ENCODE measurements at regions not wholly inside any gene's neighbourhood (a gene's known extent, or its start where the extent isn't known, plus 50 kb on each side); places are given as distances from the start of the nearest gene placed in this dataset.

DNA sequence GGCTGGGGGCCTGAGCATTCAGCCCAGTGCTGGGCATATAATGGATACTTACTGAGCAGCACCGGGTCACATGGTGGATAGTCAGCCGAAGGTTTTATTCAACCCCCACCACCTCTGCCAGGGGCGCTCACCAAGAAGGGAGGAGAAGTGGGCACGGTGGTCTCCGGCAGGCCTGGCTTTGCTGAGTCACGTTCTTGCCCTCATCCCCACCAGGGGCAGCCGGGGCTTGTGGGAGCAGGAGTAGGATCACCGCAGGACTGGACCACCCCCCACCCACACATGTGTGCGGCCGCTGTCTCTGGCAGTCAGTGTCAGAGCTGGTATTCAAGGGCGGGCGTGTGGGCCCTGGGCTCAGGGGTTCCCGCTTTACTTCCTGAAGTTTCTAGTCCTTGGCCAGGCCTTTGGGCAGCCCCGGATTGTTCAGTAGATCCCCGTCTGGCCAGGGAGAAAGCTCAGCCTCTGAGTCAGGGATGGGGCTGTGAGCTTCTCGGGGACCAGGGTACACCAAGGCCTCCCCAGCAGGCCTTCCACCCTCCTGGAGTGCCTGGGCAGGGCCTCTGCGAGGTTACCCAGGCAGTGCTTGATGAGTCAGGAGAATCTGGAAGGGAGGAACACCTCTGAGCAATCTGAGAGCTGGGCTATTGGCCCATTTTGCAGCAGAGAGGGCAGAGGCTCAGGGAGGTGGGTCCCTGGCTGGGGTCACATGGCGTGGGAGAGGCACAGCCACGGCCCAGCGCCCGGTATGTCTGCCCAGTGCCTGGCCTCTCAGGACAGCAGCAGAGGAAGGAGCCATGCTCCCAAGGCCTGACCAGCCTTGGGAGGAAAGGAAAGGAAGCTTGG is 60.6 kb downstream of the RTL6 start:
- 84% methylated on average over 13 of the region's 21 CpGs for WGBS (ENCODE audit: low lambda C conversion rate)
- ChIA-PET POLR2A (no interaction called here), CTCF (interaction anchor here (1.0 to 1.2 kb wide), 2 partner anchors 11 to 444 kb away, joined by 3 to 5 read pairs; no protein-coding TSS in a partner anchor)
- no peaks in the 10 kb centered on the region for H3F3A ChIP-seq (replicated peaks; ENCODE audit: insufficient read depth)
- no peak overlapping the region for H3K4me2 ChIP-seq
- no peak for DNase-seq
- no peaks in the 10 kb centered on the region for H4K20me1 ChIP-seq (ENCODE audit: insufficient read depth)
- H3K27me3 ChIP-seq (ENCODE audit: insufficient read depth) = no peaks in the 10 kb centered on the region
- H2AFZ ChIP-seq (ENCODE audit: low read depth) = no peak overlapping the region
- no peak overlapping the region for H3K27ac ChIP-seq (ENCODE audit: low read depth in 2 of 2, low read length in 1 of 2)
- no peaks in the 10 kb centered on the region for H3K9me2 ChIP-seq
- H3K9ac ChIP-seq = no peak overlapping the region
- H3K4me1 ChIP-seq (ENCODE audit: control insufficient read depth in 1 of 2, insufficient read depth in 2 of 2, low read depth in 1 of 2, low read length in 1 of 2) = no peaks in the 10 kb centered on the region
- H3K4me3 ChIP-seq (ENCODE audit: low read depth in 2 of 2, low read length in 1 of 2) = no peak overlapping the region
- no peaks in the 10 kb centered on the region for H3K9me3 ChIP-seq
- H3K79me2 ChIP-seq (ENCODE audit: insufficient read depth) = no peaks in the 10 kb centered on the region
- no peak for TF ChIP-seq RXRA (IDR thresholded peaks at IDR 0.05; ENCODE audit: borderline replicate concordance, low read depth)
- no peak for TF ChIP-seq MAX (IDR thresholded peaks at IDR 0.05; ENCODE audit: low read depth)
- no peak for TF ChIP-seq FOXJ3 (CRISPR knock-in tag; IDR thresholded peaks at IDR 0.05)
- TF ChIP-seq GATA2 (CRISPR knock-in tag; IDR thresholded peaks at IDR 0.05) = no peak
- no peak for TF ChIP-seq TAF1 (IDR thresholded peaks at IDR 0.05; ENCODE audit: borderline replicate concordance, low read depth, low read length)
- no peak for TF ChIP-seq ZBTB33 (IDR thresholded peaks at IDR 0.05; ENCODE audit: borderline replicate concordance, low read depth)
- no peak for TF ChIP-seq FOXM1 (IDR thresholded peaks at IDR 0.05; ENCODE audit: low read depth)
- no peak for TF ChIP-seq CHD2 (IDR thresholded peaks at IDR 0.05; ENCODE audit: low read length, partially characterized antibody)
- no peak for TF ChIP-seq TCF12 (IDR thresholded peaks at IDR 0.05)
- TF ChIP-seq GABPA (IDR thresholded peaks at IDR 0.05; ENCODE audit: low read depth) = no peak
- no peak for TF ChIP-seq POLR2AphosphoS5 (IDR thresholded peaks at IDR 0.05; ENCODE audit: low read depth, low read length)
- no peak for TF ChIP-seq NFIC (IDR thresholded peaks at IDR 0.05; ENCODE audit: borderline replicate concordance)
- TF ChIP-seq, protein P1, sequence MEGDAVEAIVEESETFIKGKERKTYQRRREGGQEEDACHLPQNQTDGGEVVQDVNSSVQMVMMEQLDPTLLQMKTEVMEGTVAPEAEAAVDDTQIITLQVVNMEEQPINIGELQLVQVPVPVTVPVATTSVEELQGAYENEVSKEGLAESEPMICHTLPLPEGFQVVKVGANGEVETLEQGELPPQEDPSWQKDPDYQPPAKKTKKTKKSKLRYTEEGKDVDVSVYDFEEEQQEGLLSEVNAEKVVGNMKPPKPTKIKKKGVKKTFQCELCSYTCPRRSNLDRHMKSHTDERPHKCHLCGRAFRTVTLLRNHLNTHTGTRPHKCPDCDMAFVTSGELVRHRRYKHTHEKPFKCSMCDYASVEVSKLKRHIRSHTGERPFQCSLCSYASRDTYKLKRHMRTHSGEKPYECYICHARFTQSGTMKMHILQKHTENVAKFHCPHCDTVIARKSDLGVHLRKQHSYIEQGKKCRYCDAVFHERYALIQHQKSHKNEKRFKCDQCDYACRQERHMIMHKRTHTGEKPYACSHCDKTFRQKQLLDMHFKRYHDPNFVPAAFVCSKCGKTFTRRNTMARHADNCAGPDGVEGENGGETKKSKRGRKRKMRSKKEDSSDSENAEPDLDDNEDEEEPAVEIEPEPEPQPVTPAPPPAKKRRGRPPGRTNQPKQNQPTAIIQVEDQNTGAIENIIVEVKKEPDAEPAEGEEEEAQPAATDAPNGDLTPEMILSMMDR (IDR thresholded peaks at IDR 0.05) = no peak
- TF ChIP-seq, protein P2, sequence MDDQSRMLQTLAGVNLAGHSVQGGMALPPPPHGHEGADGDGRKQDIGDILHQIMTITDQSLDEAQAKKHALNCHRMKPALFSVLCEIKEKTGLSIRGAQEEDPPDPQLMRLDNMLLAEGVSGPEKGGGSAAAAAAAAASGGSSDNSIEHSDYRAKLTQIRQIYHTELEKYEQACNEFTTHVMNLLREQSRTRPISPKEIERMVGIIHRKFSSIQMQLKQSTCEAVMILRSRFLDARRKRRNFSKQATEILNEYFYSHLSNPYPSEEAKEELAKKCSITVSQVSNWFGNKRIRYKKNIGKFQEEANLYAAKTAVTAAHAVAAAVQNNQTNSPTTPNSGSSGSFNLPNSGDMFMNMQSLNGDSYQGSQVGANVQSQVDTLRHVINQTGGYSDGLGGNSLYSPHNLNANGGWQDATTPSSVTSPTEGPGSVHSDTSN (IDR thresholded peaks at IDR 0.05) = no peak
- no peak for TF ChIP-seq MEF2A (IDR thresholded peaks at IDR 0.05; ENCODE audit: borderline replicate concordance, low read depth)
- no peaks in the 10 kb centered on the region for H3K36me3 ChIP-seq (replicated peaks in 1 of 2; ENCODE audit: control insufficient read depth in 1 of 2, insufficient read depth in 2 of 2, low read length in 1 of 2)

Measured in SK-N-SH (cell line).